H9 (cell line): ENCODE measurements at regions not wholly inside any gene's neighbourhood (a gene's known extent, or its start where the extent isn't known, plus 50 kb on each side); places are given as distances from the start of the nearest gene placed in this dataset.

Experiments
- DNase-seq: peaks from one replicate; pipeline ENCODE4 v3.0.0-alpha.2; 2017
- H2AFZ ChIP-seq: one replicate; pipeline ENCODE4 v1.6.1; 2013; ENCODE audit warnings: mild to moderate bottlenecking, low read length, control low read depth, moderate library complexity
- H2AK5ac ChIP-seq: 2 replicates; pipeline ENCODE4 v1.6.1; 2013; ENCODE audit warnings: low read length, control low read depth, mixed read lengths; ENCODE audit not compliant: insufficient read length
- H2BK120ac ChIP-seq: one replicate; pipeline ENCODE4 v1.6.1; 2013; ENCODE audit warnings: low read depth, mild to moderate bottlenecking, low read length, control low read depth, inconsistent platforms; ENCODE audit not compliant: poor library complexity, severe bottlenecking
- H2BK12ac ChIP-seq: 2 replicates; pipeline ENCODE4 v1.6.1; 2013; ENCODE audit warnings: low read length, control low read depth, mixed read lengths, low read depth; ENCODE audit not compliant: insufficient read length
- H2BK15ac ChIP-seq: 2 replicates; pipeline ENCODE4 v1.6.1; 2013; ENCODE audit warnings: low read depth, low read length, control low read depth
- H2BK20ac ChIP-seq: one replicate; pipeline ENCODE4 v1.6.1; 2013; ENCODE audit warnings: low read depth, mild to moderate bottlenecking, low read length, control low read depth, inconsistent platforms; ENCODE audit not compliant: poor library complexity, severe bottlenecking
- H2BK5ac ChIP-seq: 2 replicates; pipeline ENCODE4 v1.6.1; 2013; ENCODE audit warnings: low read length, control low read depth, mixed read lengths; ENCODE audit not compliant: insufficient read length
- H3K14ac ChIP-seq: 2 replicates; pipeline ENCODE4 v1.6.1; 2013; ENCODE audit warnings: low read length, control low read depth; ENCODE audit not compliant: insufficient read depth
- H3K18ac ChIP-seq: 2 replicates; pipeline ENCODE4 v1.6.1; 2013; ENCODE audit warnings: low read depth, mild to moderate bottlenecking, mixed read lengths, low read length, control low read depth; ENCODE audit not compliant: insufficient read length
- H3K23ac ChIP-seq: 2 replicates; pipeline ENCODE4 v1.6.1; 2013; ENCODE audit warnings: low read length, control low read depth, mixed read lengths, low read depth; ENCODE audit not compliant: insufficient read length
- H3K23me2 ChIP-seq: 2 replicates; pipeline ENCODE4 v1.6.1; 2013; ENCODE audit warnings: low read depth, mild to moderate bottlenecking, mixed read lengths, low read length, control low read depth; ENCODE audit not compliant: insufficient read length, poor library complexity, severe bottlenecking
- H3K27ac ChIP-seq: 2 replicates; pipeline ENCODE4 v1.5.1; 2013; ENCODE audit warnings: low read length, control low read depth, mixed read lengths, low read depth; ENCODE audit not compliant: insufficient read length
- H3K27me3 ChIP-seq: 2 replicates; pipeline ENCODE4 v1.6.1; 2013; ENCODE audit warnings: low read length, control low read depth, inconsistent platforms; ENCODE audit not compliant: insufficient read depth
- H3K4ac ChIP-seq: 2 replicates; pipeline ENCODE4 v1.6.1; 2013; ENCODE audit warnings: low read depth, mild to moderate bottlenecking, control low read depth, inconsistent platforms, low read length, moderate library complexity
- H3K4me1 ChIP-seq: 2 replicates; pipeline ENCODE4 v1.6.1; 2013; ENCODE audit warnings: low read length, control low read depth, inconsistent platforms; ENCODE audit not compliant: insufficient read depth
- H3K4me2 ChIP-seq: 2 replicates; pipeline ENCODE4 v1.6.1; 2013; ENCODE audit warnings: low read length, control low read depth, mixed read lengths; ENCODE audit not compliant: insufficient read length, insufficient read depth
- H3K56ac ChIP-seq: 2 replicates; pipeline ENCODE4 v1.6.1; 2013; ENCODE audit warnings: low read depth, mild to moderate bottlenecking, mixed read lengths, low read length, control low read depth; ENCODE audit not compliant: insufficient read length
- H3K79me1 ChIP-seq: 2 replicates; pipeline ENCODE4 v1.6.1; 2013; ENCODE audit warnings: low read depth, mild to moderate bottlenecking, moderate library complexity, low read length, control low read depth, inconsistent platforms; ENCODE audit not compliant: insufficient read depth, poor library complexity, severe bottlenecking
- H3K79me2 ChIP-seq: 2 replicates; pipeline ENCODE4 v1.6.1; 2013; ENCODE audit warnings: low read length, control low read depth, inconsistent platforms; ENCODE audit not compliant: insufficient read depth
- H3K9ac ChIP-seq: 2 replicates; pipeline ENCODE4 v1.6.1; 2013; ENCODE audit warnings: low read length, control low read depth, mixed read lengths; ENCODE audit not compliant: insufficient read length; ENCODE audit errors: extremely low read depth
- H3K9me3 ChIP-seq: one replicate; pipeline ENCODE4 v1.6.1; 2013; ENCODE audit warnings: low read depth, low read length, inconsistent platforms; ENCODE audit not compliant: control insufficient read depth
- H3T11ph ChIP-seq: one replicate; pipeline ENCODE4 v1.6.1; 2013; ENCODE audit warnings: mild to moderate bottlenecking, low read length, control low read depth, inconsistent platforms
- H4K20me1 ChIP-seq: one replicate; pipeline ENCODE4 v1.6.1; 2013; ENCODE audit not compliant: control insufficient read depth, insufficient read length, insufficient read depth
- H4K5ac ChIP-seq: 2 replicates; pipeline ENCODE4 v1.6.1; 2013; ENCODE audit warnings: low read depth, mild to moderate bottlenecking, mixed read lengths, low read length, control low read depth; ENCODE audit not compliant: insufficient read length
- H4K8ac ChIP-seq: replicated peaks from 2 replicates; pipeline ENCODE4 v1.6.1; 2013; ENCODE audit warnings: low read length, control low read depth, mixed read lengths, low read depth; ENCODE audit not compliant: insufficient read length
- H4K91ac ChIP-seq: 2 replicates; pipeline ENCODE4 v1.6.1; 2013; ENCODE audit warnings: low read depth, mild to moderate bottlenecking, moderate library complexity, mixed read lengths, low read length, control low read depth; ENCODE audit not compliant: insufficient read length
- H3K27ac Mint-ChIP-seq, 3 experiments: 2 replicates in 2 of 3; 3 replicates in 1 of 3; pipeline ENCODE4 v1.8.0; 2020 to 2021; ENCODE audit warnings: mixed read lengths in 3 of 3, mild to moderate bottlenecking in 1 of 3, moderate library complexity in 1 of 3
- H3K27me3 Mint-ChIP-seq: 2 replicates; pipeline ENCODE4 v1.8.0; 2021; ENCODE audit warnings: low read depth, mild to moderate bottlenecking, moderate library complexity, mixed read lengths
- H3K36me3 Mint-ChIP-seq, 3 experiments: 2 replicates in 2 of 3; 3 replicates in 1 of 3; pipeline ENCODE4 v1.8.0; 2020 to 2021; ENCODE audit warnings: low read depth in 3 of 3, mixed read lengths in 3 of 3; ENCODE audit not compliant: insufficient read depth in 1 of 3
- H3K4me1 Mint-ChIP-seq, 2 experiments: 2 replicates each; pipeline ENCODE4 v1.8.0; 2020; ENCODE audit warnings: mixed read lengths in 2 of 2
- H3K4me3 Mint-ChIP-seq, 2 experiments: 2 replicates in 1 of 2; 3 replicates in 1 of 2; pipeline ENCODE4 v1.8.0; 2020 to 2021; ENCODE audit warnings: mild to moderate bottlenecking in 2 of 2, mixed read lengths in 2 of 2, moderate library complexity in 1 of 2
- H3K9me3 Mint-ChIP-seq, 2 experiments: 2 replicates in 1 of 2; 3 replicates in 1 of 2; pipeline ENCODE4 v1.8.0; 2020; ENCODE audit warnings: mild to moderate bottlenecking in 2 of 2, mixed read lengths in 2 of 2, moderate library complexity in 1 of 2
- WGBS: extraction: QIAGEN DNeasy Blood & Tissue Kit; methylation state at CpG from one replicate; pipeline ENCODE4 v1.1.7; 2013; ENCODE audit warnings: missing lambda C conversion rate, low lambda C conversion rate, mixed read lengths; ENCODE audit not compliant: insufficient read length; ENCODE audit errors: extremely low coverage; 5-methylcytosine and 5-hydroxymethylcytosine counted together
- TF ChIP-seq, protein P1 (sequence below): fragments of 200-600 bp; sonication (generic); conservative IDR thresholded peaks from 3 replicates; pipeline ENCODE4 v1.8.0; 2021; ENCODE audit warnings: antibody characterized with exemption, mild to moderate bottlenecking

DNA sequence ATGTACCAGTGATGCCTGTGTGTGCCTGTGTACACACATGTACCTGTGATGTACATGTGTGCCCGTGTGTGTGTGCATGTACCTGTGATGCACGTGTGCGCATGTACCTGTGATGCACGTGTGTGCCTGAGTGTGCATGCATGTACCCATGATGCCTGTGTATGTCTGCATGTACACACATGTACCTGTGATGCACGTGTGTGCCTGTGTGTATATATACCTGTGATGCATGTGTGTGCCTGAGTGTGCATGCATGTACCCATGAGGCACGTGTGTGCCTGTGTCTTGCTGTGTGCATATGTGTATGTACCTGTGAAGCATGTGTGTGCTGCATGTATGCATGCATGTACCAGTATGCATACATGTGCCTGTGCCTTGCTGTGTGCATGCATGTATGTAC is 419.0 kb downstream of the IRX2 start:
- H2BK5ac ChIP-seq: no peak overlapping the region
- H3K36me3 Mint-ChIP-seq: no peaks in the 10 kb centered on the region; a peak in 1 of 7 replicates
- H3K4me2 ChIP-seq: no peak overlapping the region
- H2AK5ac ChIP-seq: no peak overlapping the region
- no peaks in the 10 kb centered on the region for H3K79me1 ChIP-seq
- no peak overlapping the region for H3K4ac ChIP-seq
- peaks cover 4% of the 10 kb centered on the region for H3K9me3 ChIP-seq
- no peak overlapping the region for H3T11ph ChIP-seq
- peak overlapping the region; percentile 59 for H3K18ac ChIP-seq
- no peak overlapping the region for H3K27ac Mint-ChIP-seq
- no peak overlapping the region for H4K91ac ChIP-seq
- H3K79me2 ChIP-seq: no peaks in the 10 kb centered on the region
- H2BK15ac ChIP-seq: no peak overlapping the region
- no peak overlapping the region for H3K23ac ChIP-seq
- H3K4me1 Mint-ChIP-seq: peaks cover 11 to 15% of the 10 kb centered on the region in 2 experiments
- H3K4me1 ChIP-seq: no peaks in the 10 kb centered on the region; the same call in 1 of the 2 replicates
- H3K9ac ChIP-seq: no peak overlapping the region
- H3K4me3 Mint-ChIP-seq: no peak overlapping the region
- no peak overlapping the region for H3K27ac ChIP-seq
- no peak overlapping the region for H2BK120ac ChIP-seq
- no peak overlapping the region for H4K5ac ChIP-seq
- TF ChIP-seq, protein P1, sequence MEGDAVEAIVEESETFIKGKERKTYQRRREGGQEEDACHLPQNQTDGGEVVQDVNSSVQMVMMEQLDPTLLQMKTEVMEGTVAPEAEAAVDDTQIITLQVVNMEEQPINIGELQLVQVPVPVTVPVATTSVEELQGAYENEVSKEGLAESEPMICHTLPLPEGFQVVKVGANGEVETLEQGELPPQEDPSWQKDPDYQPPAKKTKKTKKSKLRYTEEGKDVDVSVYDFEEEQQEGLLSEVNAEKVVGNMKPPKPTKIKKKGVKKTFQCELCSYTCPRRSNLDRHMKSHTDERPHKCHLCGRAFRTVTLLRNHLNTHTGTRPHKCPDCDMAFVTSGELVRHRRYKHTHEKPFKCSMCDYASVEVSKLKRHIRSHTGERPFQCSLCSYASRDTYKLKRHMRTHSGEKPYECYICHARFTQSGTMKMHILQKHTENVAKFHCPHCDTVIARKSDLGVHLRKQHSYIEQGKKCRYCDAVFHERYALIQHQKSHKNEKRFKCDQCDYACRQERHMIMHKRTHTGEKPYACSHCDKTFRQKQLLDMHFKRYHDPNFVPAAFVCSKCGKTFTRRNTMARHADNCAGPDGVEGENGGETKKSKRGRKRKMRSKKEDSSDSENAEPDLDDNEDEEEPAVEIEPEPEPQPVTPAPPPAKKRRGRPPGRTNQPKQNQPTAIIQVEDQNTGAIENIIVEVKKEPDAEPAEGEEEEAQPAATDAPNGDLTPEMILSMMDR: no peak
- peak overlapping the region; percentile 52 for H4K8ac ChIP-seq
- H2AFZ ChIP-seq: no peak overlapping the region
- H4K20me1 ChIP-seq: peaks cover 2% of the 10 kb centered on the region
- no CpG with 5 or more reads among the region's 6 CpGs for WGBS
- no peaks in the 10 kb centered on the region for H3K23me2 ChIP-seq
- DNase-seq: no peak
- H3K27me3 Mint-ChIP-seq: no peaks in the 10 kb centered on the region; the same call in 1 of the 2 replicates
- H3K56ac ChIP-seq: no peak overlapping the region
- no peaks in the 10 kb centered on the region; a peak in 2 of 5 replicates for H3K9me3 Mint-ChIP-seq
- H3K27me3 ChIP-seq: no peaks in the 10 kb centered on the region
- H2BK12ac ChIP-seq: no peak overlapping the region
- H3K14ac ChIP-seq: no peak overlapping the region
- H2BK20ac ChIP-seq: no peak overlapping the region
